GM12874 (cell line): ENCODE measurements at regions not wholly inside any gene's neighbourhood (a gene's known extent, or its start where the extent isn't known, plus 50 kb on each side); places are given as distances from the start of the nearest gene placed in this dataset.
A peak's percentile ranks its signal among the peaks of the same experiment; 100 is the strongest.

ENCODE experiments used
- TF ChIP-seq, protein P1 (sequence below): IDR thresholded peaks from 2 replicates; pipeline ENCODE4 v1.5.1; 2011; ENCODE audit warnings: low read depth, mild to moderate bottlenecking, control low read depth, low read length, moderate library complexity; ENCODE audit not compliant: insufficient read depth

DNA sequence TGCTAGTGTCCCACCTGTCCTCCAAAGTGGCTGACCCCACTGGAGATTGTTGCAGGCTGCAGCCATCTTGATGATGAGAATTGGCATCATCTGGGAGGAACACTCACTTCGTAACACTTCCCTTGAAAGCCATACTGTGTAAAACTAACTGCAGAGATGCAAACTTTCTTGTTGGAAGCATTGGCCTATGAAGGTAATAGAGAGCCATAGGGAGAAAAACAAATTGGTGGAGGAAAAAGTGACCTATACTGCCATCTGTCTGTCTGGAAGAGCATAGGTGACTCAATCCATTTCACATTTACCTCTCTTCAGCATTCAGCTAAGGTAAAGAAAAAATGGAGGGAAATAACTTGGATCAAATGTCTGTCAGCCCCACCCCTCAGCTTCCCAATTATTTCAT, 473.4 kb downstream of the NTRK2 start:
- TF ChIP-seq, protein P1, sequence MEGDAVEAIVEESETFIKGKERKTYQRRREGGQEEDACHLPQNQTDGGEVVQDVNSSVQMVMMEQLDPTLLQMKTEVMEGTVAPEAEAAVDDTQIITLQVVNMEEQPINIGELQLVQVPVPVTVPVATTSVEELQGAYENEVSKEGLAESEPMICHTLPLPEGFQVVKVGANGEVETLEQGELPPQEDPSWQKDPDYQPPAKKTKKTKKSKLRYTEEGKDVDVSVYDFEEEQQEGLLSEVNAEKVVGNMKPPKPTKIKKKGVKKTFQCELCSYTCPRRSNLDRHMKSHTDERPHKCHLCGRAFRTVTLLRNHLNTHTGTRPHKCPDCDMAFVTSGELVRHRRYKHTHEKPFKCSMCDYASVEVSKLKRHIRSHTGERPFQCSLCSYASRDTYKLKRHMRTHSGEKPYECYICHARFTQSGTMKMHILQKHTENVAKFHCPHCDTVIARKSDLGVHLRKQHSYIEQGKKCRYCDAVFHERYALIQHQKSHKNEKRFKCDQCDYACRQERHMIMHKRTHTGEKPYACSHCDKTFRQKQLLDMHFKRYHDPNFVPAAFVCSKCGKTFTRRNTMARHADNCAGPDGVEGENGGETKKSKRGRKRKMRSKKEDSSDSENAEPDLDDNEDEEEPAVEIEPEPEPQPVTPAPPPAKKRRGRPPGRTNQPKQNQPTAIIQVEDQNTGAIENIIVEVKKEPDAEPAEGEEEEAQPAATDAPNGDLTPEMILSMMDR: peak; percentile 51

- TF ChIP-seq, protein P1: no peak
These were observed 473.0 kb downstream of the NTRK2 start for GRCh38 chr9:85142496-85142911.

DNA sequence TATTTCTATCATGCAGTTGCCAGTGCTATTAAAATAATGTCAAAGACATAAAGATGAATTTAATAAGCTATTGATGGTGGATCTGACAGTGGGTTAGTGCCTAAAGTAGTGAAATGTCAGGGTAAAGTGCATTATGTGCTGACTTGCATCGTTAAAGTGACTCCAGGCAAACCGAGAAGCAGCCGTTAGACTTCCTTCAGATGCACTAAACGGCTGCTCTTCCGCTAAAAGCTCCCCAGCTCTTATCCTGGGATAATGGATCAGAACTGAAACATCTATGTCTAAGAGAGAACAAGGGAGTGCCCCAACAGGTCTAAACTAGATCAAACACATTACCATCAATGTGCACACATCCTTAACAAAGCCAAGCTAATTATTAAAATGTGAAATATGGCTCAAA, 468.2 kb downstream of the NTRK2 start:
- TF ChIP-seq, protein P1: no peak

GRCh38 chr9:85136987-85137386, 467.5 kb downstream of the NTRK2 start:
- TF ChIP-seq, protein P1: no peak

DNA sequence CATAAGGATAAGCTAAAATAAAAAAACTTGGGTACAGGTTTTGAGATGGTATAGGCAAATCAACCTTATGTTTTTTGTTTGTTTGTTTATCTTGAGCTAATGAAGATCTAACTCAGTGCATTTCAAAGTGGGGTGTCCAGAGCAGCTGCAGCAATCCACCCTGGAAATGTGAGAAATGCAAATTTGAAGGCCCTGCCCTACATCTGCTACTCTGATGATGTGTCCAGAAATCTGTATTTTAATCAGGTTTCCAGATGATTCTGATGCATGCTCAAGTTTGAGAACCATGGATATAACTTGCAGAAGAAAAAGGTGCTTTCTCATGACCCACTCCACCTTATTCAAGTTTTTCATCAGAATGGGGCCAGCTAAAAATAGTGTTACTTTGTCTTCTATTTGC, 467.0 kb downstream of the NTRK2 start:
- TF ChIP-seq, protein P1: no peak

GRCh38 chr9:85130764-85131163, 461.2 kb downstream of the NTRK2 start:
- TF ChIP-seq, protein P1: no peak

DNA sequence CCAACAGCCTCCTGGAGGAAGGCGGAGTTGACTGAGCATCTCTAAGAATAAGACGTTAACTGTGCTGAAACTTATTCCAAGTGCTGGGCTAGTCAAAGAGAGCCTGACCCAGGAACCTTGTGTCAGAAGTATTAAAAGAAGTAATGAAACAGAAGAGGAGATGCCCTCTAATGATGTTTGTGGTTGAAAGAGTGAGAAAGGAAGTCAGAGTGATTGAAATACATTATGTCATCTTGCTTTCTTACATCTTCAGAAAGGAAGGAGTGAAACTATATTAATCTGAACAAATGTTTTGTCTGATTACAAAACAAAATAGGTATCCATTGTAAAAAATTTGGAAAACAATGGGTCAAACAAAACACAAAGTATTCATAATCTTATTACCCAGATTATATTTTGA, 460.7 kb downstream of the NTRK2 start:
- TF ChIP-seq, protein P1: no peak

GRCh38 chr9:85129514-85129913, 460.0 kb downstream of the NTRK2 start:
- TF ChIP-seq, protein P1: no peak
